ENCODE measurements at regions not wholly inside any gene's neighbourhood (a gene's known extent, or its start where the extent isn't known, plus 50 kb on each side); places are given as distances from the start of the nearest gene placed in this dataset.

- Mint-ChIP-seq H3K36me3 (ENCODE audit: insufficient read depth) (no peaks in the 10 kb centered on the region), H3K4me1 (ENCODE audit: low read depth) (no peaks in the 10 kb centered on the region), H3K27ac (no peak overlapping the region), H3K27me3 (no peaks in the 10 kb centered on the region), H3K9me3 (ENCODE audit: low read depth) (no peaks in the 10 kb centered on the region), H3K4me3 (ENCODE audit: low read depth) (no peak overlapping the region)
- DNase-seq (ENCODE audit: low spot score, unreplicated experiment), result no peak
- TF ChIP-seq CTCF (IDR thresholded peaks at IDR 0.05; ENCODE audit: unreplicated experiment), result no peak
These were observed 425.8 kb downstream of the CHL1 start for GRCh38 chr3:622314-622713.

GRCh38 chr3:623914-624545, 427.5 kb downstream of the CHL1 start:
- no peak overlapping the region for H3K4me3 Mint-ChIP-seq (ENCODE audit: low read depth)

GRCh38 chr3:632571-633170, 436.1 kb downstream of the CHL1 start:
- Mint-ChIP-seq H3K4me3 (ENCODE audit: low read depth) (no peak overlapping the region), H3K4me1 (ENCODE audit: low read depth) (no peaks in the 10 kb centered on the region), H3K36me3 (ENCODE audit: insufficient read depth) (no peaks in the 10 kb centered on the region), H3K27me3 (peaks cover 15% of the 10 kb centered on the region), H3K27ac (no peak overlapping the region), H3K9me3 (ENCODE audit: low read depth) (no peaks in the 10 kb centered on the region)
- DNase-seq (ENCODE audit: low spot score, unreplicated experiment), result peak; percentile 49
- TF ChIP-seq CTCF (IDR thresholded peaks at IDR 0.05; ENCODE audit: unreplicated experiment), result peak; percentile 93

More at GRCh38 chr3:623914-624545, 427.5 kb downstream of the CHL1 start:
- Mint-ChIP-seq H3K27me3 (no peaks in the 10 kb centered on the region), H3K4me1 (ENCODE audit: low read depth) (no peaks in the 10 kb centered on the region), H3K36me3 (ENCODE audit: insufficient read depth) (no peaks in the 10 kb centered on the region), H3K9me3 (ENCODE audit: low read depth) (no peaks in the 10 kb centered on the region), H3K27ac (no peak overlapping the region)
- no peak for DNase-seq (ENCODE audit: low spot score, unreplicated experiment)
- TF ChIP-seq CTCF (IDR thresholded peaks at IDR 0.05; ENCODE audit: unreplicated experiment), result no peak

- Mint-ChIP-seq H3K4me1 (ENCODE audit: low read depth) (no peaks in the 10 kb centered on the region), H3K36me3 (ENCODE audit: insufficient read depth) (no peaks in the 10 kb centered on the region)
These were observed 437.9 kb downstream of the CHL1 start for GRCh38 chr3:634511-634910.

GRCh38 chr3:635393-635792, 438.8 kb downstream of the CHL1 start:
- H3K36me3 Mint-ChIP-seq (ENCODE audit: insufficient read depth), result no peaks in the 10 kb centered on the region
- DNase-seq (ENCODE audit: low spot score, unreplicated experiment), result no peak
- H3K9me3 Mint-ChIP-seq (ENCODE audit: low read depth), result no peaks in the 10 kb centered on the region
- TF ChIP-seq CTCF (IDR thresholded peaks at IDR 0.05; ENCODE audit: unreplicated experiment), result no peak
- no peak overlapping the region for H3K27ac Mint-ChIP-seq
- H3K4me1 Mint-ChIP-seq (ENCODE audit: low read depth), result no peaks in the 10 kb centered on the region
- no peak overlapping the region for H3K4me3 Mint-ChIP-seq (ENCODE audit: low read depth)
- H3K27me3 Mint-ChIP-seq, result peaks cover 15% of the 10 kb centered on the region

More at GRCh38 chr3:634511-634910, 437.9 kb downstream of the CHL1 start:
- H3K4me3 Mint-ChIP-seq (ENCODE audit: low read depth), result no peak overlapping the region
- H3K9me3 Mint-ChIP-seq (ENCODE audit: low read depth), result no peaks in the 10 kb centered on the region
- no peak for TF ChIP-seq CTCF (IDR thresholded peaks at IDR 0.05; ENCODE audit: unreplicated experiment)
- H3K27me3 Mint-ChIP-seq, result peaks cover 15% of the 10 kb centered on the region
- DNase-seq (ENCODE audit: low spot score, unreplicated experiment), result no peak
- no peak overlapping the region for H3K27ac Mint-ChIP-seq

Data from progenitor cell of endocrine pancreas (in vitro differentiated cells).